Body of pancreas (tissue), 4 donors: ENCODE measurements at regions not wholly inside any gene's neighbourhood (a gene's known extent, or its start where the extent isn't known, plus 50 kb on each side); places are given as distances from the start of the nearest gene placed in this dataset.
"Not testable (repeated sequence)": the region's sequence is repeated elsewhere in the genome, so short reads cannot be mapped to it uniquely, and the experiment has no call there.

Experiments
- ATAC-seq: fragments of 150-250 bp; one replicate; pipeline ENCODE4 v1.9.1; 2016
- DNase-seq, 4 donors: peaks; one replicate each; pipeline ENCODE4 v3.0.0-alpha.2; 2019
- H3K27ac ChIP-seq, 4 donors: fragments of 200-600 bp; sonication (generic); 1 replicate in 3 of 4; 2 replicates in 1 of 4; pipeline versions ENCODE4 v1.5.1 to v1.6.1; 2016 to 2019; ENCODE audit warnings: mild to moderate bottlenecking in 1 of 4, mixed read lengths in 1 of 4, moderate library complexity in 1 of 4
- H3K27me3 ChIP-seq, 2 donors: fragments of 200-600 bp; sonication (generic); one replicate each; pipeline ENCODE4 v1.6.0; 2016; ENCODE audit warnings: mild to moderate bottlenecking in 1 of 2
- H3K36me3 ChIP-seq, 2 donors: fragments of 200-600 bp; sonication (generic); replicated peaks in 1 of 2; 2 replicates each; pipeline ENCODE4 v1.5.1; 2016; ENCODE audit warnings: low read depth in 2 of 2; ENCODE audit not compliant: insufficient read depth in 1 of 2
- H3K4me1 ChIP-seq: fragments of 200-600 bp; sonication (generic); one replicate; pipeline ENCODE4 v1.6.0; 2016
- H3K4me3 ChIP-seq, 2 donors: fragments of 200-600 bp; sonication (generic); 1 replicate in 1 of 2; 2 replicates in 1 of 2; pipeline ENCODE4 v1.5.1; 2016 to 2019
- H3K9me3 ChIP-seq, 3 donors: fragments of 200-600 bp; sonication (generic); 1 replicate in 2 of 3; 2 replicates in 1 of 3; pipeline ENCODE4 v1.5.1; 2016
- CTCF ChIP-seq, 7 experiments: fragments of 450-650 bp in 4 of 7; fragments of 200-600 bp in 3 of 7; sonication (generic) in 3 of 7; IDR thresholded peaks; one replicate each; pipeline ENCODE4 v1.5.1; 2016 to 2019; ENCODE audit warnings: antibody characterized with exemption in 7 of 7
- POLR2A ChIP-seq, 3 donors: fragments of 450-650 bp; IDR thresholded peaks; one replicate each; pipeline ENCODE4 v1.6.1; 2016; ENCODE audit warnings: antibody characterized with exemption in 3 of 3, mild to moderate bottlenecking in 2 of 3
- WGBS, 2 donors: methylation state at CpG; one replicate each; pipeline ENCODE4 v1.1.5; 2017; 5-methylcytosine and 5-hydroxymethylcytosine counted together
- intact Hi-C: fragments of 100-400 bp; cut with DNase I; formaldehyde crosslinking; loops from one replicate; pipeline ENCODE4 v1.15.1; 2023

- WGBS, 2 donors: 36 to 46% methylated on average over 4 of the region's 4 CpGs
- H3K36me3 ChIP-seq: no peaks in the 10 kb centered on the region
- ATAC-seq (no peak), DNase-seq (no peak)
- H3K27ac ChIP-seq: no peak overlapping the region
- no peaks in the 10 kb centered on the region for H3K27me3 ChIP-seq
- no peaks in the 10 kb centered on the region for H3K9me3 ChIP-seq
- no peaks in the 10 kb centered on the region for H3K4me1 ChIP-seq
- TF ChIP-seq CTCF (IDR thresholded peaks at IDR 0.05) (no peak), POLR2A (IDR thresholded peaks at IDR 0.05) (no peak)
- no peak overlapping the region for H3K4me3 ChIP-seq
- intact Hi-C loops: no loop called here
Measured at GRCh38 chr17:55926276-55926990, 175.6 kb downstream of the PCTP start.

GRCh38 chr17:55930291-55930809 is 179.5 kb downstream of the PCTP start:
- no peaks in the 10 kb centered on the region for H3K36me3 ChIP-seq
- TF ChIP-seq POLR2A (IDR thresholded peaks at IDR 0.05): no peak
- no peak for TF ChIP-seq CTCF (IDR thresholded peaks at IDR 0.05)
- H3K9me3 ChIP-seq: no peaks in the 10 kb centered on the region
- H3K27ac ChIP-seq: no peak overlapping the region
- DNase-seq (no peak), ATAC-seq (no peak)
- 73 to 96% methylated on average over 1 of the region's 1 CpG for WGBS, 2 donors
- no peaks in the 10 kb centered on the region for H3K4me1 ChIP-seq
- intact Hi-C loops: no loop called here
- H3K4me3 ChIP-seq: no peak overlapping the region
- no peaks in the 10 kb centered on the region for H3K27me3 ChIP-seq

- H3K9me3 ChIP-seq: no peaks in the 10 kb centered on the region
- TF ChIP-seq POLR2A (IDR thresholded peaks at IDR 0.05): no peak
- TF ChIP-seq CTCF (IDR thresholded peaks at IDR 0.05): no peak
- no peak overlapping the region for H3K27ac ChIP-seq
- no peak overlapping the region for H3K4me3 ChIP-seq
- no peaks in the 10 kb centered on the region for H3K27me3 ChIP-seq
- no peaks in the 10 kb centered on the region for H3K4me1 ChIP-seq
- no peak for ATAC-seq
- 49 to 81% methylated on average over 1 of the region's 1 CpG for WGBS, 2 donors
- DNase-seq: no peak
- no peaks in the 10 kb centered on the region for H3K36me3 ChIP-seq
- intact Hi-C loops: no loop called here
Measured at GRCh38 chr17:55931446-55931845, 180.6 kb downstream of the PCTP start.

GRCh38 chr17:55932973-55933372 is 182.1 kb downstream of the PCTP start:
- ATAC-seq (no peak), DNase-seq (no peak)
- Histone ChIP-seq H3K27ac (no peak overlapping the region), H3K36me3 (no peaks in the 10 kb centered on the region), H3K4me3 (no peak overlapping the region), H3K27me3 (no peaks in the 10 kb centered on the region), H3K4me1 (no peaks in the 10 kb centered on the region), H3K9me3 (no peaks in the 10 kb centered on the region)
- WGBS, 2 donors: 60 to 62% methylated on average over 2 of the region's 2 CpGs
- TF ChIP-seq POLR2A (IDR thresholded peaks at IDR 0.05) (no peak), CTCF (IDR thresholded peaks at IDR 0.05) (no peak)
- intact Hi-C loops: no loop called here

GRCh38 chr17:55939181-55939810 is 188.4 kb downstream of the PCTP start:
- intact Hi-C loops, H3K4me3 ChIP-seq, H3K4me1 ChIP-seq, H3K36me3 ChIP-seq, ATAC-seq, H3K27ac ChIP-seq, H3K9me3 ChIP-seq, DNase-seq, H3K27me3 ChIP-seq: not testable (repeated sequence)
- 29 to 54% methylated on average over 5 to 8 of the region's 8 CpGs for WGBS, 2 donors
